Stimulated activated naive CD8-positive, alpha-beta T cell treated with anti-CD3 and anti-CD28 coated beads, Interleukin-15, amount 100 ng/mL, for 72 hours (primary cell): ENCODE measurements at regions not wholly inside any gene's neighbourhood (a gene's known extent, or its start where the extent isn't known, plus 50 kb on each side); places are given as distances from the start of the nearest gene placed in this dataset.
A peak's percentile ranks its signal among the peaks of the same experiment; 100 is the strongest.
"Not testable (repeated sequence)": the region's sequence is repeated elsewhere in the genome, so short reads cannot be mapped to it uniquely, and the experiment has no call there.

Experiments used
- ATAC-seq: fragments of 150-1000 bp; cut with Tn5 transposase; 2 replicates; pipeline ENCODE4 v1.10.0; 2021; ENCODE audit warnings: mild to moderate bottlenecking, moderate library complexity
- DNase-seq, 2 donors: peaks; one replicate each; pipeline ENCODE4 v3.0.0; 2021 to 2022
- H3K27ac Mint-ChIP-seq, 2 donors: one replicate each; pipeline ENCODE4 v1.8.0; 2022; ENCODE audit warnings: mild to moderate bottlenecking in 2 of 2, mixed read lengths in 2 of 2, moderate library complexity in 2 of 2
- H3K27me3 Mint-ChIP-seq: one replicate; pipeline ENCODE4 v1.8.0; 2022; ENCODE audit warnings: mixed read lengths
- H3K4me1 Mint-ChIP-seq: one replicate; pipeline ENCODE4 v1.8.0; 2022; ENCODE audit warnings: mild to moderate bottlenecking, mixed read lengths
- H3K4me3 Mint-ChIP-seq, 2 donors: one replicate each; pipeline ENCODE4 v1.8.0; 2022; ENCODE audit warnings: mild to moderate bottlenecking in 2 of 2, mixed read lengths in 2 of 2, moderate library complexity in 1 of 2
- H3K9me3 Mint-ChIP-seq, 2 donors: one replicate each; pipeline ENCODE4 v1.8.0; 2022; ENCODE audit warnings: mixed read lengths in 2 of 2

DNA sequence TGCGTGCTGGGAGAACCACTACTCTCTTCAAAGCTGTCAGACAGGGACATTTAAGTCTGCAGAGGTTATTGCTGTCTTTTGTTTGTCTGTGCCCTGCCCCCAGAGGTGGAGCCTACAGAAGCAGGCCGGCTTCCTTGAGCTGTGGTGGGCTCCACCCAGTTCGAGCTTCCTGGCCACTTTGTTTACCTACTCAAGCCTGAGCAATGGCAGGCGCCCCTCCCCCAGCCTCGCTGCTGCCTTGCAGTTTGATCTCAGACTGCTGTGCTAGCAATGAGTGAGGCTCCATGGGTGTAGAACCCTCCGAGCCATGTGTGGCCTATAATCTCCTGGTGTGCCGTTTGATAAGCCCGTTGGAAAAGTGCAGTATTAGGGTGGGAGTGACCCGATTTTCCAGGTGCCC, 542.5 kb upstream of the KLF4 start:
- H3K4me3 Mint-ChIP-seq, ATAC-seq, H3K4me1 Mint-ChIP-seq, H3K27ac Mint-ChIP-seq, DNase-seq, H3K27me3 Mint-ChIP-seq: not testable (repeated sequence)
- peaks cover 16 to 24% of the 10 kb centered on the region in 2 donors for H3K9me3 Mint-ChIP-seq

- not testable (repeated sequence) for DNase-seq, H3K4me1 Mint-ChIP-seq, H3K27ac Mint-ChIP-seq, H3K4me3 Mint-ChIP-seq, ATAC-seq, H3K27me3 Mint-ChIP-seq
- H3K9me3 Mint-ChIP-seq, result peaks cover 16 to 24% of the 10 kb centered on the region in 2 donors
Observed at GRCh38 chr9:108031221-108031620, 541.7 kb upstream of the KLF4 start.

DNA sequence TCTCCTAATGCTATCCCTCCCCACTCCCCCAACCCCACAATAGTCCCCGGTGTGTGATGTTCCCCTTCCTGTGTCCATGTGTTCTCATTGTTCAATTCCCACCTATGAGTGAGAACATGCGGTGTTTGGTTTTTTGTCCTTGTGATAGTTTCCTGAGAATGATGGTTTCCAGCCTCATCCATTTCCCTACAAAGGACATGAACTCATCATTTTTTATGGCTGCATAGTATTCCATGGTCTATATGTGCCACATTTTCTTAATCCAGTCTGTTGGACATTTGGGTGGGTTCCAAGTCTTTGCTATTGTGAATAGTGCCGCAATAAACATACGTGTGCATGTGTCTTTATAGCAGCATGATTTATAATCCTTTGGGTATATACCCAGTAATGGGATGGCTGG, 537.1 kb upstream of the KLF4 start:
- H3K27me3 Mint-ChIP-seq, H3K4me1 Mint-ChIP-seq, H3K27ac Mint-ChIP-seq, DNase-seq, ATAC-seq, H3K4me3 Mint-ChIP-seq: not testable (repeated sequence)
- peaks cover 12 to 14% of the 10 kb centered on the region in 2 donors for H3K9me3 Mint-ChIP-seq

GRCh38 chr9:108024604-108025003, 535.0 kb upstream of the KLF4 start:
- Mint-ChIP-seq H3K4me3 (no peak overlapping the region), H3K4me1 (no peaks in the 10 kb centered on the region), H3K27ac (no peak overlapping the region), H3K9me3 (peaks cover 3 to 10% of the 10 kb centered on the region in 2 donors), H3K27me3 (no peaks in the 10 kb centered on the region)
- DNase-seq (no peak), ATAC-seq (no peak)

- DNase-seq (no peak), ATAC-seq (no peak)
- H3K9me3 Mint-ChIP-seq, result peaks cover 0 to 7% of the 10 kb centered on the region in 2 donors
- H3K4me1 Mint-ChIP-seq, result no peaks in the 10 kb centered on the region
- H3K27me3 Mint-ChIP-seq, result no peaks in the 10 kb centered on the region
- H3K27ac Mint-ChIP-seq, result no peak overlapping the region
- no peak overlapping the region for H3K4me3 Mint-ChIP-seq
Observed at GRCh38 chr9:108022246-108022935, 532.8 kb upstream of the KLF4 start.

GRCh38 chr9:108021096-108021710, 531.6 kb upstream of the KLF4 start:
- H3K4me3 Mint-ChIP-seq, result no peak overlapping the region
- DNase-seq (no peak), ATAC-seq (no peak)
- no peaks in the 10 kb centered on the region for H3K4me1 Mint-ChIP-seq
- H3K9me3 Mint-ChIP-seq, result peaks cover 0 to 7% of the 10 kb centered on the region in 2 donors
- no peaks in the 10 kb centered on the region for H3K27me3 Mint-ChIP-seq
- H3K27ac Mint-ChIP-seq, result no peak overlapping the region

DNA sequence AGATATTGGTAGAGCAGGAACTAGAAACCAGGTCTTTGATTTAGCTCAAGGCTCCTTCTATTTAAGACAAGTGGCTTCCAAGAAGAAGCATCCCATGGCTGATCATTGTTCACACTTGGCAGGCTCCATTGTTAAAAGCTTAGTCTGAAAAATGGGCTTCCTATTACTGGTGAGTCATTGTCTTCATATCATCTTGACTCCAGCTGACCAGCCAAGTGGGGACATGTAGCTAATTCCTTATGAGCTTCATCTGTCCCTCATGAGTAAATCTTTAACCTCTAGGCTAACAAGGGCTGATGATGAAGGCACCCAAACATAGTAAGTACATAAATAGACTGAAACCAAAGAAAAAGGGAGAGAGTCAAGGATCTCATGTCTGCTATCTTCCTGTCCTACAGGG, 530.3 kb upstream of the KLF4 start:
- Mint-ChIP-seq H3K9me3 (peaks cover 3 to 13% of the 10 kb centered on the region in 2 donors), H3K27ac (no peak overlapping the region), H3K4me1 (no peaks in the 10 kb centered on the region), H3K4me3 (no peak overlapping the region), H3K27me3 (no peaks in the 10 kb centered on the region)
- DNase-seq (no peak), ATAC-seq (no peak)

GRCh38 chr9:108017671-108018070, 528.1 kb upstream of the KLF4 start:
- H3K27me3 Mint-ChIP-seq, result no peaks in the 10 kb centered on the region
- DNase-seq, result no peak
- no peak overlapping the region for H3K27ac Mint-ChIP-seq
- ATAC-seq, result no peak
- peaks cover 6 to 13% of the 10 kb centered on the region in 2 donors for H3K9me3 Mint-ChIP-seq
- no peaks in the 10 kb centered on the region for H3K4me1 Mint-ChIP-seq
- no peak overlapping the region for H3K4me3 Mint-ChIP-seq

- no peak overlapping the region for H3K27ac Mint-ChIP-seq
- no peak for ATAC-seq
- DNase-seq, result no peak
- no peak overlapping the region for H3K4me3 Mint-ChIP-seq
- H3K9me3 Mint-ChIP-seq, result peaks cover 6 to 13% of the 10 kb centered on the region in 2 donors
- H3K4me1 Mint-ChIP-seq, result no peaks in the 10 kb centered on the region
- no peaks in the 10 kb centered on the region for H3K27me3 Mint-ChIP-seq
Observed at GRCh38 chr9:108016446-108016845, 526.9 kb upstream of the KLF4 start.

DNA sequence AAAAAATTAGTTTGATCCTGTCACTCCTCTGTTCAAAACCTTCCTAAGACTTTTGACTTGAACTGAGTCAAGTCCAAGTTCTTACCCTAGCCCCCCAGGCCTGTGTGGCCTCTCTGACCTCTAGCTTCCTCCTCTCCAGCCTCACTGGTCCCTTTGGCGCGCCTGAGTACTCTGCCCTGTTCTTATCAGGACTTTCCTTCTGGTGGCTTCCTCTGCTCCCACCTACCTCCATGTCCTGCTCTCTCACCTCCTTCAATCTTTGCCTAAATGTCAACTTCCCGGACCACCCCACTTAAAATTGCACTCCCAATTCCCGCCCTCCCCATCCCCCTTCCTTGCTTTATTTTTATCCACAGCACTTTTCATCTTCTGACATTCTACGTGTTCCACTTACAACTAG, 526.1 kb upstream of the KLF4 start:
- ATAC-seq (no peak), DNase-seq (no peak)
- peaks cover 6 to 10% of the 10 kb centered on the region in 2 donors for H3K9me3 Mint-ChIP-seq
- H3K4me3 Mint-ChIP-seq, result no peak overlapping the region
- H3K4me1 Mint-ChIP-seq, result no peaks in the 10 kb centered on the region
- H3K27me3 Mint-ChIP-seq, result no peaks in the 10 kb centered on the region
- peak overlapping the region in 1 of 2 donors; percentile 66 for H3K27ac Mint-ChIP-seq

GRCh38 chr9:108014353-108014752, 524.8 kb upstream of the KLF4 start:
- Mint-ChIP-seq H3K4me3 (no peak overlapping the region), H3K9me3 (peaks cover 5 to 6% of the 10 kb centered on the region in 2 donors), H3K4me1 (no peaks in the 10 kb centered on the region), H3K27me3 (no peaks in the 10 kb centered on the region), H3K27ac (no peak overlapping the region)
- ATAC-seq (no peak), DNase-seq (no peak)

- Mint-ChIP-seq H3K4me1 (no peaks in the 10 kb centered on the region), H3K9me3 (peaks cover 8 to 11% of the 10 kb centered on the region in 2 donors), H3K4me3 (no peak overlapping the region), H3K27ac (no peak overlapping the region), H3K27me3 (no peaks in the 10 kb centered on the region)
- DNase-seq (no peak), ATAC-seq (no peak)
Observed at GRCh38 chr9:108012886-108013665, 523.5 kb upstream of the KLF4 start.

DNA sequence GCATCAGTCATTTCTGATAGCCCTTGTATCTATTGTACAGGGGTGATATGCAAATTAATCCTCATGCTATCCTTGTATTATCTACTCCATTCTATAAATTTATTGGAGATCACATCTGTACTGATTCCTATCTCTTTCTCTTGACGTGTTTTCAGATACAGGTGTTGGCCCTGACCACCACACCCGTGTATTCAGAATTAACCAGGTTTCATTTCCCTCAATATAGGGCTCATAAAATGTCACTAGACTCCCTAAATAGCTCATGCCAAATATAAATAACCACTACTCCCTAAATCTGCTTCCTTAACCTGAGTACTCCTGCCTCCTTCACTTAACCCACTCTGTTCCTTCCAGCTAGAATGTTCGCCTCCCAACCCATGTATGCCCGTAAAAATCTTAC, 522.8 kb upstream of the KLF4 start:
- Mint-ChIP-seq H3K4me3 (no peak overlapping the region), H3K27me3 (no peaks in the 10 kb centered on the region), H3K9me3 (peaks cover 13 to 14% of the 10 kb centered on the region in 2 donors), H3K27ac (no peak overlapping the region), H3K4me1 (no peaks in the 10 kb centered on the region)
- ATAC-seq, result no peak
- DNase-seq, result no peak

DNA sequence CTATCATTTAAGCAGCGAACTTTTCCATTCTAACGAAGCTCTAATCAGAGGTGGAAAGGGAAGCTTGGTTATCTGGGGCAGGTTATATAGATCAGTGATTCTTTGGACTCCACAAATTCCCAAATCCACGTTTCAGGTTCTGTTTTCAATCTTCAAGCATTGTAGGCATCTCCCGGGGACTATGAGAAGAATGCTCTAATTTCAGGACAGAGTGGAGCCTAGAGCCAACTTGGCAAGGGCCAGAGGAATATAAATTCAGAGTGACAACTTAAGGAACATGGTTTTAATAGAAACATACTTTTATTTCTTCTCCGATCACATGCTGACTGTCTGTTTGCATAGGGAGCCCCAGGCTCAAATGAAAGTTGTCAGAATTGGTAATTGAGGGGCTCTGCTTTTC, 514.0 kb upstream of the KLF4 start:
- no peak overlapping the region for H3K4me3 Mint-ChIP-seq
- H3K27me3 Mint-ChIP-seq, result peaks cover 9% of the 10 kb centered on the region
- DNase-seq, result no peak
- no peaks in the 10 kb centered on the region for H3K4me1 Mint-ChIP-seq
- ATAC-seq, result no peak
- H3K27ac Mint-ChIP-seq, result no peak overlapping the region
- peaks cover 12 to 21% of the 10 kb centered on the region in 2 donors for H3K9me3 Mint-ChIP-seq

GRCh38 chr9:108002371-108002956, 512.9 kb upstream of the KLF4 start:
- Mint-ChIP-seq H3K4me3 (no peak overlapping the region), H3K4me1 (no peaks in the 10 kb centered on the region), H3K27me3 (peaks cover 9% of the 10 kb centered on the region), H3K9me3 (peaks cover 9 to 13% of the 10 kb centered on the region in 2 donors), H3K27ac (no peak overlapping the region)
- DNase-seq, result no peak
- no peak for ATAC-seq

DNA sequence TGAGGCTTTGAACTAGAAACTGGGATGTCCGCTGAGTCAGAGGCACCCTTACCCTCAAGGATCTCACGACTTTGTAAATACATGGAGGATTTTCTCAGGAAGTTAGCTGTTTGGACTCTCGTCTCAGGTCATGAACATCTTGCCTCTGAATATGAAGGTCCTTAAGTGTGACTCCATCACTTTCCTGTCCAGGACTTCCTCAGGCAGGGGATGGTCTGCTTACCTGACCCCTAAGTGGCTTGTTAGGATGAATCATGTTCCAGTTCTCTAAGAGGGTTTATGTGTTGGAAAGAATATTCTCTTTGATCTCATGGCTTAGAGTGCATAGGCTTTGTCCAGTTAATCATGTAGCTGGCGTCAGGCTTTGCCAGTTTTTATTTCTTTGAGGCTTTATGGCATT, 511.7 kb upstream of the KLF4 start:
- Mint-ChIP-seq H3K4me1 (no peaks in the 10 kb centered on the region), H3K9me3 (peaks cover 9 to 13% of the 10 kb centered on the region in 2 donors), H3K27ac (no peak overlapping the region), H3K27me3 (peaks cover 9% of the 10 kb centered on the region), H3K4me3 (no peak overlapping the region)
- ATAC-seq, result no peak
- no peak for DNase-seq
